ENCODE measurements at regions not wholly inside any gene's neighbourhood (a gene's known extent, or its start where the extent isn't known, plus 50 kb on each side); places are given as distances from the start of the nearest gene placed in this dataset.

- TF ChIP-seq CTCF (IDR thresholded peaks at IDR 0.05 in 8 of 11, conservative IDR thresholded peaks at IDR 0.05 in 3 of 11) (no peak), POLR2A (IDR thresholded peaks at IDR 0.05) (no peak), POLR2AphosphoS5 (IDR thresholded peaks at IDR 0.05) (no peak)
These were observed 158.9 kb upstream of the AGR3 start for GRCh38 chr7:17040716-17041115.

All from spleen (tissue), 7 donors.